WTC11 (cell line): ENCODE measurements at regions not wholly inside any gene's neighbourhood (a gene's known extent, or its start where the extent isn't known, plus 50 kb on each side); places are given as distances from the start of the nearest gene placed in this dataset.

ENCODE experiments used
- ATAC-seq: fragments of 200-7000 bp; cut with Tn5 transposase; 2 replicates; pipeline ENCODE4 v1.10.0; 2021; ENCODE audit warnings: mild to moderate bottlenecking, moderate library complexity
- CTCF ChIA-PET: fragments of 300-600 bp; sonication (Branson Sonifier 250); formaldehyde crosslinking; loops from one replicate; lab custom pipeline; 2021; ENCODE audit warnings: antibody characterized with exemption; lab: Charles Lee
- POLR2A ChIA-PET: fragments of 350-600 bp; sonication (Branson Sonifier 250); formaldehyde crosslinking; loops from one replicate; lab custom pipeline; 2021; ENCODE audit warnings: antibody characterized with exemption; lab: Charles Lee
- DNase-seq: peaks from one replicate; pipeline ENCODE4 v3.0.0; 2021; ENCODE audit warnings: low spot score
- H3K27ac Mint-ChIP-seq: 2 replicates; pipeline ENCODE4 v1.8.0; 2021; ENCODE audit warnings: mixed read lengths
- H3K27me3 Mint-ChIP-seq: 2 replicates; pipeline ENCODE4 v1.8.0; 2021; ENCODE audit warnings: low read depth, mild to moderate bottlenecking, moderate library complexity, mixed read lengths
- H3K36me3 Mint-ChIP-seq: 2 replicates; pipeline ENCODE4 v1.8.0; 2021; ENCODE audit warnings: mixed read lengths
- H3K4me1 Mint-ChIP-seq: 2 replicates; pipeline ENCODE4 v1.8.0; 2022; ENCODE audit warnings: mixed read lengths
- H3K4me3 Mint-ChIP-seq: 2 replicates; pipeline ENCODE4 v1.8.0; 2021; ENCODE audit warnings: mild to moderate bottlenecking, moderate library complexity, mixed read lengths
- H3K9me3 Mint-ChIP-seq: 2 replicates; pipeline ENCODE4 v1.8.0; 2021; ENCODE audit warnings: mixed read lengths
- CBFB ChIP-seq: sonication (generic); formaldehyde crosslinking; IDR thresholded peaks from 2 replicates; pipeline ENCODE4 v1.8.1; 2022; ENCODE audit warnings: mild to moderate bottlenecking, low read depth, missing genetic modification reagents
- FOXK1 ChIP-seq: sonication (generic); formaldehyde crosslinking; IDR thresholded peaks from 2 replicates; pipeline ENCODE4 v1.8.0; 2022; ENCODE audit warnings: mild to moderate bottlenecking, moderate library complexity, missing genetic modification reagents
- GRHL2 ChIP-seq: fragments of 250-450 bp; sonication (Bioruptor Pico); IDR thresholded peaks from 2 replicates; pipeline ENCODE4 v1.8.0; 2022; ENCODE audit warnings: mild to moderate bottlenecking, moderate library complexity; ENCODE audit not compliant: insufficient replicate concordance, severe bottlenecking
- HMGA2 ChIP-seq: fragments of 250-450 bp; sonication (Bioruptor Pico); IDR thresholded peaks from 2 replicates; pipeline ENCODE4 v1.4.0; 2021; ENCODE audit warnings: mild to moderate bottlenecking, moderate library complexity
- HMGXB4 ChIP-seq: sonication (generic); formaldehyde crosslinking; IDR thresholded peaks from 2 replicates; pipeline ENCODE4 v1.8.1; 2023; ENCODE audit warnings: mild to moderate bottlenecking, moderate library complexity, missing genetic modification reagents
- NR1H2 ChIP-seq: sonication (generic); formaldehyde crosslinking; IDR thresholded peaks from 2 replicates; pipeline ENCODE4 v1.9.0; 2021; ENCODE audit warnings: mild to moderate bottlenecking, moderate library complexity, missing genetic modification reagents
- SMAD4 ChIP-seq: sonication (generic); formaldehyde crosslinking; IDR thresholded peaks from 2 replicates; pipeline ENCODE4 v1.8.0; 2022; ENCODE audit warnings: mild to moderate bottlenecking, missing genetic modification reagents
- SP1 ChIP-seq: sonication (generic); formaldehyde crosslinking; conservative IDR thresholded peaks from 2 replicates; pipeline ENCODE4 v1.8.1; 2022; ENCODE audit warnings: missing genetic modification reagents
- ZNF281 ChIP-seq: sonication (generic); formaldehyde crosslinking; IDR thresholded peaks from 2 replicates; pipeline ENCODE4 v1.8.0; 2023; ENCODE audit warnings: mild to moderate bottlenecking, missing genetic modification reagents
- ZNF317 ChIP-seq: sonication (generic); formaldehyde crosslinking; IDR thresholded peaks from 2 replicates; pipeline ENCODE4 v1.8.1; 2023; ENCODE audit warnings: low read depth, mild to moderate bottlenecking, moderate library complexity, missing genetic modification reagents, borderline replicate concordance
- TF ChIP-seq, protein P1 (sequence below): sonication (generic); formaldehyde crosslinking; conservative IDR thresholded peaks from 2 replicates; pipeline ENCODE4 v1.8.1; 2022; ENCODE audit warnings: mild to moderate bottlenecking, missing genetic modification reagents
- TF ChIP-seq, protein P2 (sequence below): fragments of 250-450 bp; sonication (Bioruptor Pico); IDR thresholded peaks from 2 replicates; pipeline ENCODE4 v1.9.0; 2021; ENCODE audit warnings: mild to moderate bottlenecking
- TF ChIP-seq, protein P3 (sequence below): sonication (generic); formaldehyde crosslinking; IDR thresholded peaks from 2 replicates; pipeline ENCODE4 v1.8.1; 2023; ENCODE audit warnings: mild to moderate bottlenecking, missing genetic modification reagents
- TF ChIP-seq, protein P4 (sequence below): fragments of 250-450 bp; sonication (Bioruptor Pico); conservative IDR thresholded peaks from 2 replicates; pipeline ENCODE4 v1.9.0; 2021; ENCODE audit warnings: mild to moderate bottlenecking
- TF ChIP-seq, protein P5 (sequence below): sonication (generic); formaldehyde crosslinking; IDR thresholded peaks from 2 replicates; pipeline ENCODE4 v1.8.0; 2022; ENCODE audit warnings: mild to moderate bottlenecking, missing genetic modification reagents

DNA sequence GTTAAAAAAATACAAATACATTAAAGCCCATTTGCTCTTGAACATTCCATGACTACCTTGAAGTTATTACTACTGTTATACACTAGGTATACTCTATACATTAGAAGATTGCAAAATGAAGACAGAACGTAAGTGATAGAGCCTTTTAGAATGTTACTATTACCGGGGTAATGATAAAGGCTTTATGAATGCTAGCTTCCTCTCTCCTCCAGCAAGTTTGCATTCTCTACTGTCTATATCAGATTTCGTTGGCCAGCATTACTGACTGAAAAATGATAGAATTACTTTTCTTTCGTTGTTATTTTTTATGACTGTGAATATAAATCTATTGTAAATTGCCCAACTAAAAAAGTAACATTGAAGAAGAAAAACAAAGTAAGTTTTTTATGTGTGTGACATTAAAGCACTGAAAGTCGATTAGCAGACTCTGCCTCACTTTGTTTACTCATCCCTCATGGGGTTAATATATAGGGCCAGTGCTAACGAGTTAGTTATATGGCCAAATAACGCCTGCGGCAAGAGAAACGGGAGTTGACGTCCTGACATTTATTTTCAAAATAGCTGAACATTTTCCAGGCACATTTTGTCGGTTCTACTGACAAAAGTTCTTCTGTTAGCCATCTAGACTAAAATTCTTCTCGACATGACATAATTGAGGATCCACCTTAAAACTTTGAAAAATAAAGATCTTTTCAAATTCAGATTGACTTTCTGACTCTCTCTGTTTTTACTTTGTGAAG, 163.8 kb upstream of the KITLG start (continued):
- no peak for TF ChIP-seq ZNF281
- TF ChIP-seq, protein P1, sequence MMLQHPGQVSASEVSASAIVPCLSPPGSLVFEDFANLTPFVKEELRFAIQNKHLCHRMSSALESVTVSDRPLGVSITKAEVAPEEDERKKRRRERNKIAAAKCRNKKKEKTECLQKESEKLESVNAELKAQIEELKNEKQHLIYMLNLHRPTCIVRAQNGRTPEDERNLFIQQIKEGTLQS (CRISPR knock-in tag): no peak
- no peak for TF ChIP-seq SP1 (CRISPR knock-in tag)
- TF ChIP-seq SMAD4 (CRISPR knock-in tag): no peak
- TF ChIP-seq NR1H2 (CRISPR knock-in tag): no peak
- TF ChIP-seq, protein P2, sequence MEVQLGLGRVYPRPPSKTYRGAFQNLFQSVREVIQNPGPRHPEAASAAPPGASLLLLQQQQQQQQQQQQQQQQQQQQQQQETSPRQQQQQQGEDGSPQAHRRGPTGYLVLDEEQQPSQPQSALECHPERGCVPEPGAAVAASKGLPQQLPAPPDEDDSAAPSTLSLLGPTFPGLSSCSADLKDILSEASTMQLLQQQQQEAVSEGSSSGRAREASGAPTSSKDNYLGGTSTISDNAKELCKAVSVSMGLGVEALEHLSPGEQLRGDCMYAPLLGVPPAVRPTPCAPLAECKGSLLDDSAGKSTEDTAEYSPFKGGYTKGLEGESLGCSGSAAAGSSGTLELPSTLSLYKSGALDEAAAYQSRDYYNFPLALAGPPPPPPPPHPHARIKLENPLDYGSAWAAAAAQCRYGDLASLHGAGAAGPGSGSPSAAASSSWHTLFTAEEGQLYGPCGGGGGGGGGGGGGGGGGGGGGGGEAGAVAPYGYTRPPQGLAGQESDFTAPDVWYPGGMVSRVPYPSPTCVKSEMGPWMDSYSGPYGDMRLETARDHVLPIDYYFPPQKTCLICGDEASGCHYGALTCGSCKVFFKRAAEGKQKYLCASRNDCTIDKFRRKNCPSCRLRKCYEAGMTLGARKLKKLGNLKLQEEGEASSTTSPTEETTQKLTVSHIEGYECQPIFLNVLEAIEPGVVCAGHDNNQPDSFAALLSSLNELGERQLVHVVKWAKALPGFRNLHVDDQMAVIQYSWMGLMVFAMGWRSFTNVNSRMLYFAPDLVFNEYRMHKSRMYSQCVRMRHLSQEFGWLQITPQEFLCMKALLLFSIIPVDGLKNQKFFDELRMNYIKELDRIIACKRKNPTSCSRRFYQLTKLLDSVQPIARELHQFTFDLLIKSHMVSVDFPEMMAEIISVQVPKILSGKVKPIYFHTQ (CRISPR knock-in tag): no peak

- ATAC-seq (no peak), DNase-seq (no peak)
- H3K9me3 Mint-ChIP-seq: no peaks in the 10 kb centered on the region
- no peak overlapping the region for H3K27ac Mint-ChIP-seq
- no peak overlapping the region for H3K4me3 Mint-ChIP-seq
- TF ChIP-seq CBFB (CRISPR knock-in tag) (no peak), HMGA2 (no peak), HMGXB4 (no peak), FOXK1 (no peak), ZNF317 (CRISPR knock-in tag) (no peak), GRHL2 (CRISPR knock-in tag) (no peak)
- TF ChIP-seq, protein P3, sequence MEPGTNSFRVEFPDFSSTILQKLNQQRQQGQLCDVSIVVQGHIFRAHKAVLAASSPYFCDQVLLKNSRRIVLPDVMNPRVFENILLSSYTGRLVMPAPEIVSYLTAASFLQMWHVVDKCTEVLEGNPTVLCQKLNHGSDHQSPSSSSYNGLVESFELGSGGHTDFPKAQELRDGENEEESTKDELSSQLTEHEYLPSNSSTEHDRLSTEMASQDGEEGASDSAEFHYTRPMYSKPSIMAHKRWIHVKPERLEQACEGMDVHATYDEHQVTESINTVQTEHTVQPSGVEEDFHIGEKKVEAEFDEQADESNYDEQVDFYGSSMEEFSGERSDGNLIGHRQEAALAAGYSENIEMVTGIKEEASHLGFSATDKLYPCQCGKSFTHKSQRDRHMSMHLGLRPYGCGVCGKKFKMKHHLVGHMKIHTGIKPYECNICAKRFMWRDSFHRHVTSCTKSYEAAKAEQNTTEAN (CRISPR knock-in tag): no peak
- TF ChIP-seq, protein P4, sequence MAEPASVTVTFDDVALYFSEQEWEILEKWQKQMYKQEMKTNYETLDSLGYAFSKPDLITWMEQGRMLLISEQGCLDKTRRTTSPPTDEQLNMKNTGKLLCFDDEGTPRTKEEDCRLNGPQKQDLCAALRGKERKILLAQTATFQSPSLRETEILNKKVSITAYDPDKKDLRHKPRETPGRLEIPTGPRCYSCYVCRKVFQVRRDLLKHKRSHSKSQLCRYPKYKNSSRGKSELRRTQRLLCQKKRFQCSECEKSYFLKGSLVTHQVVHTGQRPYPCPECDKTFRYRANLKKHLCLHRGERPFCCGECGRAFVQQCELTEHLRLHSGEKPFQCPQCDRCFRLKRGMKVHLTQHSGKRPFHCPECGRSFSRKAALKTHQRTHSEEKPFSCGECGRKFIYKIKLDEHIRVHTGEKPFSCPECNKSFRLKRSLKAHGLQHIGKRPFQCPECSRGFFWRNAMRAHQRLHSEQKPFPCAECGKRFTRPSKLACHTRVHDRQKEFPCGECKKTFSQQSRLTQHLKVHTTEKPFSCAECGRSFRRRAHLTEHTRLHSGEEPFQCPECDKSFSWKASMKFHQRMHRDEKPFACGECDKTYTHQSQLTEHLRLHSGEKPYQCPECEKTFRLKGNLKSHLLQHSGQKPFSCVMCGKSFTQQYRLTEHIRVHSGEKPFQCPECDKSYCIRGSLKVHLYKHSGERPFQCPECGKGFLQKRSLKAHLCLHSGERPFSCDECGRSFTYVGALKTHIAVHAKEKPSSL: no peak
- TF ChIP-seq, protein P5, sequence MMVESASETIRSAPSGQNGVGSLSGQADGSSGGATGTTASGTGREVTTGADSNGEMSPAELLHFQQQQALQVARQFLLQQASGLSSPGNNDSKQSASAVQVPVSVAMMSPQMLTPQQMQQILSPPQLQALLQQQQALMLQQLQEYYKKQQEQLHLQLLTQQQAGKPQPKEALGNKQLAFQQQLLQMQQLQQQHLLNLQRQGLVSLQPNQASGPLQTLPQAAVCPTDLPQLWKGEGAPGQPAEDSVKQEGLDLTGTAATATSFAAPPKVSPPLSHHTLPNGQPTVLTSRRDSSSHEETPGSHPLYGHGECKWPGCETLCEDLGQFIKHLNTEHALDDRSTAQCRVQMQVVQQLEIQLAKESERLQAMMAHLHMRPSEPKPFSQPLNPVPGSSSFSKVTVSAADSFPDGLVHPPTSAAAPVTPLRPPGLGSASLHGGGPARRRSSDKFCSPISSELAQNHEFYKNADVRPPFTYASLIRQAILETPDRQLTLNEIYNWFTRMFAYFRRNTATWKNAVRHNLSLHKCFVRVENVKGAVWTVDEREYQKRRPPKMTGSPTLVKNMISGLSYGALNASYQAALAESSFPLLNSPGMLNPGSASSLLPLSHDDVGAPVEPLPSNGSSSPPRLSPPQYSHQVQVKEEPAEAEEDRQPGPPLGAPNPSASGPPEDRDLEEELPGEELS (CRISPR knock-in tag): no peak
- peaks cover 10% of the 10 kb centered on the region for H3K4me1 Mint-ChIP-seq
- ChIA-PET CTCF (no interaction called here), POLR2A (no interaction called here)
- H3K27me3 Mint-ChIP-seq: no peaks in the 10 kb centered on the region
- H3K36me3 Mint-ChIP-seq: no peaks in the 10 kb centered on the region
Observed at GRCh38 chr12:88737838-88738472, 157.7 kb upstream of the KITLG start.
